GM12878 (cell line): ENCODE measurements at regions not wholly inside any gene's neighbourhood (a gene's known extent, or its start where the extent isn't known, plus 50 kb on each side); places are given as distances from the start of the nearest gene placed in this dataset.

ENCODE experiments used
- ATAC-seq: fragments of 200-7000 bp; cut with Tn5 transposase; 3 replicates; pipeline ENCODE4 v1.9.1; 2020; ENCODE audit warnings: mild to moderate bottlenecking, moderate library complexity
- BruUV-seq: library from RNA; stranded (reverse); fragments of 400-500 nt; replicated peaks from 2 replicates; lab custom pipeline; 2021; lab: Mats Ljungman, UMichigan
- CTCF ChIA-PET: fragments of 300-600 bp; sonication (Branson Sonifier 250); formaldehyde crosslinking; extraction: SDS; loops from one replicate; lab custom pipeline; 2021; ENCODE audit warnings: inconsistent platforms; lab: Yijun Ruan, JAX
- POLR2A ChIA-PET: fragments of 350-600 bp; formaldehyde crosslinking; extraction: SDS; loops from one replicate; lab custom pipeline; 2021; ENCODE audit warnings: inconsistent platforms; lab: Charles Lee
- RAD21 ChIA-PET: fragments of 300-600 bp; sonication (Branson Sonifier 250); formaldehyde crosslinking; loops from one replicate; lab custom pipeline; 2023; ENCODE audit warnings: antibody characterized with exemption; ENCODE audit not compliant: unreplicated experiment; lab: Charles Lee
- SMC1A ChIA-PET: fragments of 300-600 bp; sonication (Branson Sonifier 250); formaldehyde crosslinking; loops from one replicate; lab custom pipeline; 2023; ENCODE audit not compliant: unreplicated experiment, uncharacterized antibody; lab: Charles Lee
- DNase-seq: peaks from one replicate; pipeline ENCODE4 v3.0.0-alpha.2; 2011; ENCODE audit warnings: low read depth, low spot score
- FAIRE-seq: peaks from 3 replicates; lab custom pipeline; 2011; peaks lifted over from hg19 to GRCh38; lab: Jason Lieb, UNC
- H2AFZ ChIP-seq: 2 replicates; pipeline ENCODE4 v1.6.0; 2011; ENCODE audit warnings: low read depth, low read length, control low read depth; ENCODE audit not compliant: control insufficient read depth
- H3K27ac ChIP-seq: 2 replicates; pipeline ENCODE4 v1.5.1; 2011; ENCODE audit warnings: control low read depth; ENCODE audit not compliant: control insufficient read depth, insufficient read depth
- H3K27me3 ChIP-seq, 2 experiments: replicated peaks in 1 of 2; 2 replicates each; pipeline versions ENCODE4 v1.6.0 to v1.6.1; 2011; ENCODE audit warnings: low read length in 1 of 2; ENCODE audit not compliant: control insufficient read depth in 2 of 2, insufficient read depth in 2 of 2
- H3K36me3 ChIP-seq, 2 experiments: 2 replicates each; pipeline ENCODE4 v1.5.1; 2011; ENCODE audit warnings: low read length in 1 of 2; ENCODE audit not compliant: control insufficient read depth in 2 of 2, insufficient read depth in 2 of 2
- H3K4me1 ChIP-seq: 2 replicates; pipeline ENCODE4 v1.6.1; 2011; ENCODE audit warnings: mild to moderate bottlenecking, low read length, moderate library complexity, mixed read lengths; ENCODE audit not compliant: control insufficient read depth, insufficient read depth
- H3K4me2 ChIP-seq: 2 replicates; pipeline ENCODE4 v1.6.0; 2011; ENCODE audit warnings: control low read depth; ENCODE audit not compliant: control insufficient read depth, insufficient read depth
- H3K4me3 ChIP-seq: fragments of 200-600 bp; sonication (generic); 2 replicates; pipeline ENCODE4 v1.5.1; 2016
- H3K79me2 ChIP-seq: 2 replicates; pipeline ENCODE4 v1.6.0; 2011; ENCODE audit warnings: low read length; ENCODE audit not compliant: control insufficient read depth, insufficient read depth
- H3K9ac ChIP-seq: 2 replicates; pipeline ENCODE4 v1.8.0; 2011; ENCODE audit warnings: low read length, control low read depth, mixed read lengths; ENCODE audit not compliant: control insufficient read depth, insufficient read depth
- H3K9me3 ChIP-seq: replicated peaks from 3 replicates; pipeline ENCODE4 v1.5.1; 2011; ENCODE audit warnings: mild to moderate bottlenecking, low read length; ENCODE audit not compliant: control insufficient read depth, insufficient read depth
- H4K20me1 ChIP-seq: 2 replicates; pipeline ENCODE4 v1.6.0; 2011; ENCODE audit not compliant: control insufficient read depth, insufficient read depth
- CBX3 ChIP-seq: fragments of 200-600 bp; sonication (generic); IDR thresholded peaks from 2 replicates; pipeline ENCODE4 v1.6.1; 2016; ENCODE audit warnings: low read depth, borderline replicate concordance
- FOS ChIP-seq: IDR thresholded peaks from 3 replicates; pipeline ENCODE4 v1.6.1; 2011; ENCODE audit warnings: borderline replicate concordance; ENCODE audit not compliant: insufficient read length; ENCODE audit errors: extremely low read depth
- PML ChIP-seq: IDR thresholded peaks from 2 replicates; pipeline ENCODE4 v1.6.1; 2012; ENCODE audit warnings: low read length, inconsistent platforms
- SP1 ChIP-seq: IDR thresholded peaks from one replicate; pipeline ENCODE4 v1.6.1; 2011; ENCODE audit warnings: low read depth, low read length
- ZZZ3 ChIP-seq: IDR thresholded peaks from 2 replicates; pipeline ENCODE4 v1.6.1; 2011; ENCODE audit warnings: low read depth; ENCODE audit not compliant: control insufficient read depth, insufficient read length
- WGBS: methylation state at CpG from one replicate; pipeline ENCODE4 v1.1.6; 2016; ENCODE audit warnings: low lambda C conversion rate; ENCODE audit not compliant: insufficient replicate concordance, insufficient coverage; ENCODE audit errors: missing lambda C conversion rate; 5-methylcytosine and 5-hydroxymethylcytosine counted together
- in situ Hi-C: fragments of 300-500 bp; cut with MboI; formaldehyde crosslinking; loops from 9 replicates; pipeline ENCODE4 v1.14.3; 2018; ENCODE audit warnings: mixed read lengths
- intact Hi-C: fragments of 100-400 bp; cut with micrococcal nuclease; formaldehyde crosslinking; loops from one replicate; pipeline ENCODE4 v1.14.2; 2022; ENCODE audit not compliant: unreplicated experiment
- TF ChIP-seq, protein P1 (sequence below): fragments of 450-650 bp; IDR thresholded peaks from 2 replicates; pipeline ENCODE4 v1.6.1; 2017; ENCODE audit warnings: mild to moderate bottlenecking, moderate library complexity

DNA sequence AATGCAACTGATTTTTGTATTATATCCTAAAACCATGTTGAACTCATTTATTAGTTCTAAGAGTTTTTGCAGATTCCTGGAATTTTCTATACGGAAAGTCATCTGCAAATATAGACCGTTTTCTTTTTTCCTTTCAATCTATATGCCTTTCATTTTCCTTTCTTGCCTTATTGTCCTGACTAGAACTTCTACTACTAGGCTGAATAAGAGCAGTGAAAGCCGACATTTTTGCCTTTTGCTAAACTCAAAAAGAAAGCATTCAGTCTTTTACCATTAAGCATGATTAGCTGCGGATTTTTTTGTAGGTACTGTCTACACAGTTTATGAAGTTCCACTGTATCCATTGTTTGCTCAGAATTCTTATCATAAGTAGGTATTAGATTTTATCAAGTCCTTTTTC, 328.4 kb downstream of the TEX29 start:
- Histone ChIP-seq H3K9me3 (no peaks in the 10 kb centered on the region), H3K27ac (no peak overlapping the region), H4K20me1 (no peaks in the 10 kb centered on the region), H3K79me2 (no peaks in the 10 kb centered on the region), H3K4me1 (no peaks in the 10 kb centered on the region), H2AFZ (no peak overlapping the region), H3K9ac (no peak overlapping the region), H3K36me3 (no peaks in the 10 kb centered on the region), H3K4me2 (no peak overlapping the region), H3K4me3 (no peak overlapping the region), H3K27me3 (no peaks in the 10 kb centered on the region)
- no peak for FAIRE-seq
- 22% methylated on average over 4 of the region's 4 CpGs for WGBS
- ChIA-PET RAD21 (no interaction called here), CTCF (no interaction called here), SMC1A (no interaction called here), POLR2A (no interaction called here)
- ATAC-seq = no peak
- in situ Hi-C loops (no loop called here), intact Hi-C loops (no loop called here)
- no peak for DNase-seq
- BruUV-seq = no TSS peak
- TF ChIP-seq PML = no peak
- TF ChIP-seq FOS = no peak
- TF ChIP-seq ZZZ3 = no peak
- TF ChIP-seq, protein P1, sequence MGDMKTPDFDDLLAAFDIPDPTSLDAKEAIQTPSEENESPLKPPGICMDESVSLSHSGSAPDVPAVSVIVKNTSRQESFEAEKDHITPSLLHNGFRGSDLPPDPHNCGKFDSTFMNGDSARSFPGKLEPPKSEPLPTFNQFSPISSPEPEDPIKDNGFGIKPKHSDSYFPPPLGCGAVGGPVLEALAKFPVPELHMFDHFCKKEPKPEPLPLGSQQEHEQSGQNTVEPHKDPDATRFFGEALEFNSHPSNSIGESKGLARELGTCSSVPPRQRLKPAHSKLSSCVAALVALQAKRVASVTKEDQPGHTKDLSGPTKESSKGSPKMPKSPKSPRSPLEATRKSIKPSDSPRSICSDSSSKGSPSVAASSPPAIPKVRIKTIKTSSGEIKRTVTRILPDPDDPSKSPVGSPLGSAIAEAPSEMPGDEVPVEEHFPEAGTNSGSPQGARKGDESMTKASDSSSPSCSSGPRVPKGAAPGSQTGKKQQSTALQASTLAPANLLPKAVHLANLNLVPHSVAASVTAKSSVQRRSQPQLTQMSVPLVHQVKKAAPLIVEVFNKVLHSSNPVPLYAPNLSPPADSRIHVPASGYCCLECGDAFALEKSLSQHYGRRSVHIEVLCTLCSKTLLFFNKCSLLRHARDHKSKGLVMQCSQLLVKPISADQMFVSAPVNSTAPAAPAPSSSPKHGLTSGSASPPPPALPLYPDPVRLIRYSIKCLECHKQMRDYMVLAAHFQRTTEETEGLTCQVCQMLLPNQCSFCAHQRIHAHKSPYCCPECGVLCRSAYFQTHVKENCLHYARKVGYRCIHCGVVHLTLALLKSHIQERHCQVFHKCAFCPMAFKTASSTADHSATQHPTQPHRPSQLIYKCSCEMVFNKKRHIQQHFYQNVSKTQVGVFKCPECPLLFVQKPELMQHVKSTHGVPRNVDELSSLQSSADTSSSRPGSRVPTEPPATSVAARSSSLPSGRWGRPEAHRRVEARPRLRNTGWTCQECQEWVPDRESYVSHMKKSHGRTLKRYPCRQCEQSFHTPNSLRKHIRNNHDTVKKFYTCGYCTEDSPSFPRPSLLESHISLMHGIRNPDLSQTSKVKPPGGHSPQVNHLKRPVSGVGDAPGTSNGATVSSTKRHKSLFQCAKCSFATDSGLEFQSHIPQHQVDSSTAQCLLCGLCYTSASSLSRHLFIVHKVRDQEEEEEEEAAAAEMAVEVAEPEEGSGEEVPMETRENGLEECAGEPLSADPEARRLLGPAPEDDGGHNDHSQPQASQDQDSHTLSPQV = no peak
- no peak for TF ChIP-seq SP1
- TF ChIP-seq CBX3 = no peak
